T follicular helper cell (primary cell): ENCODE measurements at regions not wholly inside any gene's neighbourhood (a gene's known extent, or its start where the extent isn't known, plus 50 kb on each side); places are given as distances from the start of the nearest gene placed in this dataset.

Source experiments
- DNase-seq: peaks from one replicate; pipeline ENCODE4 v3.0.0-alpha.2; 2020; ENCODE audit warnings: low read depth

DNA sequence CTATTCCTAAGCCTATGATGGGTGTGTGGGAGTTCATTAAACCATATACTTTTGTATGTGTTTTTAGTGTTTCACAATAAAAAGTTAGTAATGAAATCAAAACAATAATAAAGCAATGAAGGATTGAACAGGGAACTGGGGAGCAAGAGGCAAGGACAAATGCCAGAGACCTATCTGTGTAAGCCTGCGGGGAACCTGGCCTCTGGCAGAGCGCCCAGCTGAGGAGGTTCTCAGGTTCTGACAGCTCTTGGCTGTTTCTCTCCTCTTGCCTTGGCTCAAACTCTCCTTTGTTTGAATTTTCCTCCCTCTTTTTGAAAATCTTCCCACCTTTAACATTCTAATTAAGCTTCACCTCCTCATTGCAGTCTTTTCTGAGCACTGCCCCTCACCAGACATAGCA lies 200.0 kb upstream of the NCKAP5 start:
- no peak for DNase-seq

DNA sequence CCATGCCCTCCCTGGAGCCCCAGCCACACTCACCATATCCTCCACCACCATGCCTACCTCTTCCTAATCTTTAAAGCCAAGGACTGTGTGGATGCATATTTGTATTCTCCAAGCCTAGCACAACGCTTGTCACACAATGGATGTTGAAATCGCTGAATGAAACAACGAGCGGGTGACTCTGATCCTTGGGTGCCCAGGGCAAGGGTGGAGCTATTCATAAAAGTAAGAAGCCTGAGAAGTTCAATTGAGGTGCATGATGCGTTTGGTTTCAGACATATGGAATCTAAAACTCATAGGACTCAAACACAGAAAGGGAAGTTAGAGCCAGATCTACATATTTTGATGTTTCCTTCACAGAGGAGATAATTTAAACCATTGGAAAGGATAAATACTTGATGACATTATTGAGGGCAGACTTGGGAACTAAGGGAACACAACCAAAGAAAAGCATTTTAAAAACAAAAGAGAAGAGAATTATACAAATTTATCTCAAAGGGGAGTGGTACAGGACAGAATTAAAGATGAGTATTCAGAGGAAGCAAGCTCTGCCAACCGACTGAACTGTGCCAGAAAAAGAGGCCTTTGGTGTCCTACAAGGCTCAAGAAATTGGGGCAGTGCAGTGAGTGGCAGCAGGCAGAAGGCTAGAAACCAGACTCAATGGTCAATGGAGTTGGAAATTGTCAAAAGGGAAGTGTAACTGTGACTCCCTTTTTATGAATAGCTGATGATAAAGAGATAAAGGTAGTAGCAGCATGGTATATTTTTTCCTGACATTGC lies 200.6 kb upstream of the NCKAP5 start:
- no peak for DNase-seq

DNA sequence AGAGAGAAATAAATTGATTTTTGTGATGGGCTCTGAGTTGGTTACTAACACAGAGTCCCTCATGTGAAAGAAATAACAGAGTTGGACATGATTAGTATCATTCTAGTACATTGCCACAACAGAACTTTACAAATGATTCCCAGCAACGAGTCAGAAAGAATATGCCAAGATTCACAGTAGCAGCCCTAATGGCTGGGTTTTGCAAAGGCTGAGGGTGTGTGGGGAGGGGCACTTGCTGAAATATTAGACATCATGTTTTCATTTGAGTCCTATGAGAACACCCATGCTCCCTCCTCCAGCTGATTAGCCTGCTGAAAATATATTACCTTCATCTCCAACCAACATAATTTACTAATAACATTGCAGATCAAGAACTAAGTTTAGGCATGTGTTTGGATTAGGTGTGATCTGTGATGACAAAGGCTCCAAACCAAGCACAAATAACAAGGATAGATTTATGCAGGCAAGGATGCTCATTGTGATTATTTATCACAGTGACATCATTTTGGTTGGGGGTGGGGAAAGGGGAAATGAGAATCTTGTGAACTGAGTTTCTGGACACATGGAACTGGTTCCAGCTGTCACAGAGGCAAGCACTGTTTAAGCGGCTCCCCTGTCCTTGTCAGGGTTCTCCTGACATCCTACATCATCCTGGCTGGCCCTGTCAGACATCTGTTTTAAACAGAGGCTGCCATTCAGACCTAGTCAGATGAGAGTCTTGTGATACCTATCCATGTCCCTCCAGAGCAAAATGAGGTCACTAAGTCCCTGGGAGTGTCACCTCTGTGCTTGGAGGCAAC lies 205.8 kb upstream of the NCKAP5 start:
- DNase-seq, result no peak

DNA sequence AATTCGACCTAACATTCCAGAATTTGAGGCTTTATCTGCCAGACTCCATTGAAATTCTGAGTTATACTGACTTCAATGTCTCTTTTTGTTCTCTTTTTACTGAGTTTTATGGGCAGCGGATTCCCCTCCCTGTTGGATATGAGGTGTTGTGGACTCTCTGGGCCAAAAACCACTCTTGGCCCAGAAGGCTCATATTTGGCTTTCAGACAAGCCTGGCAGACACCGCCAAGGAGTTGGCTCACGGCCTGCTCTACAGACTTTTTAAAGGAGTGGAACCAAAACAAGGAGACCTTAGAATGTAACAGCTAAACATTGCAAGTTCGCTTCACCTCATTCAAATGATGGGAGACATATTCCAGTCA lies 206.4 kb upstream of the NCKAP5 start:
- DNase-seq, result no peak

DNA sequence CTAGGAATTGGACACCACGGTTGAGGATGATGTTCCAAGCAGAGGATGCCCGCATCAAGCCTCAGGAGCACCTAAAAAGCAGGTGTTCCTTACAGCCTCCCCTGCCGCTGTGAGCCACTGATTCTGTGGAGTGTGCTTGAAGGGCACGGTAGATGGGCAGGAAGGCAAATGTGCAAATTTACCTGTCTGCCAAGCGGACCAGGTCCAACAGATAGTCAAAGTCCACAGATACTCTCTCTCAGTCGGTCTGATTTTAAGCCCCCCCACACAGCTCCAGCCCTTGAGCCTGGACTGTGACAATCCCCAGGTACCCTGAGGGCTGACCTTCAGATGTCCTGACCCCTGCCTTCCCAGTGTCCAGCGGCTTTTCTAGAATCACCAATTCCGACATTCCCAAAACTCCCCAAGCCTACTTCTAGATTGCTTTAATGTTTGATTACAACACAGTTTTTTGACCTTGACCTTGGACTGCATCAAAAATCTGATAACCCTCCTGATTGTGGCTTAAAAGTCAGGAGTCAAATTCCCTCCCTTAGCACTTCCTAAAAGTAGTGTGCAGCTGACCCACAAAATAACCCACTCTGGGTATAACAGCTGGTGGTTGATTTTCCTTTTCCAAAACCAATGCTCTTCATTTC lies 208.8 kb upstream of the NCKAP5 start:
- no peak for DNase-seq

DNA sequence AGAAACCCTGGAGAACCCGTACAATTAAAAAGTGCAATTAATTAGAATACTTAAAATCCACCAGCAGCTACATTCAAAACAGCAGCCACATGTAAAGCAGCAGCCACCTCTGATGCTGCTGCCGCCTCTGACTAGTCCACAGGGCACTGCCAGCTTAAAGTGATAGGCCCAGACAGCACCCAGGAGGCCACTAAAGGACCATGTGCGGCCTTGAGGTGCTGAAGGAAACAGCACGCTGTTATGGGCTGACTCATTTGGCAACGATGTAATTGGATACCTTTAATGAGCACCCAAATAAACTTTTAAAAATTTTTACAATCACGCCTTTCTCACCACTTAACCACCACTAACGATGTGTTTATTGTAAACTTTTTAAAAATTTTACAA lies 209.3 kb upstream of the NCKAP5 start:
- DNase-seq, result no peak

DNA sequence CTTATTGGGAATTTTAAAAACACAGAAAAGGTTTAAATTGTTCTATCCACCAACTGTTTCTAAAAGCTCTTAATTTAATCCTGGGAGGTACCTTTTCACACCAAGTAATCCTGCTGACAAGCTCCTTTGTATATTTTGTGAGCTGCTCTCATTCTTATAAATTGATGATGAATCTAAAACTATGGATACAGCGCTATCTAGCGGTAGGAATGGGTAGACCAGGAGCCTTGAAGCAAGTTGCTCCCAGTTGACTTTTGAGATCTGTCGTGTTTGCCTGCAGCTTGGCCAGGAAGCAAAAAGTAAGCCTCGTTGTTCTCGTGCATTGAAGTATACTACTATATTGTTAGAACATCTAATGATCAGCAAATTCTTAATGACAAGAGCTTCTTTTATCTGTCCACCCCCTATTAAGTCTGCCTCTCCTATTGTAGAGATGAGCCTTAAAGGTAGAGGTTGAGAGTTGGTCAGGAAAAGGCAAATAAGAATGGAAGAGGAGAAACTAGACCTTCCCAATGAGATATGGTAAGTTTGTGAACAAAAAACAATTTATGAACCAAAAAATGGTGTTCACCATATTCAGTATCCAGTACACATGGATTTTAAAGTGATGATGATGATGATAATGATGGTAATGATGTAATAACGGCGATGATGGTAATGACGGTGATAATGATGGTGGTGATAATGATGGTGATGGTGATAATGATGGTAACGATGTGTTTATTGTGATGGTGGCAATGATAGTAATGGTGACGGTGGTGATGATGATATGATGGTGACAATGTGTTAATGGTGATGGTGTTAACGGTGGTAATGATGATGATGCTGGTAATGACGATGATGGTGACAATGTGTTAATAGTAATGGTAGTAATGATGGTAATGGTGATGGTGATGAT lies 212.1 kb upstream of the NCKAP5 start:
- DNase-seq, result no peak

DNA sequence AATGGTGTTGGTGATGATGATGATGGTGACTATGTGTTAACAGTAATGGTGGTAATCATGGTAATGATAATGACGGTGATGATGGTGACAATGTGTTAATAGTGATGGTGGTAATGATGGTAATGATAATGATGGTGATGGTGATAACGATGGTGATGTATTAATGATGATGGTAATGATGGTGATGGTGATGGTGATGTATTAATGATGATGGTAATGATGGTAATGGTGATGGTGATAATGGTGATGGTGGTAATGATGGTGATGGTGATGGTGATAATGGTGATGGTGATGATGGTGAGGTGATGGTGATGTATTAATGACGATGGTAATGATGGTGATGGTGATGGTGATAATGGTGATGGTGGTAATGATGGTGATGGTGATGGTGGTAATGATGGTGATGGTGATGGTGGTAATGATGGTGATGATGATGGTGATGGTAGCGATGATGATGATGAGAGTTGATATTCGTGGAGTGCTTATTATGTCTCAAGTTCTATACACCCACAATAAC lies 212.8 kb upstream of the NCKAP5 start:
- no peak for DNase-seq

DNA sequence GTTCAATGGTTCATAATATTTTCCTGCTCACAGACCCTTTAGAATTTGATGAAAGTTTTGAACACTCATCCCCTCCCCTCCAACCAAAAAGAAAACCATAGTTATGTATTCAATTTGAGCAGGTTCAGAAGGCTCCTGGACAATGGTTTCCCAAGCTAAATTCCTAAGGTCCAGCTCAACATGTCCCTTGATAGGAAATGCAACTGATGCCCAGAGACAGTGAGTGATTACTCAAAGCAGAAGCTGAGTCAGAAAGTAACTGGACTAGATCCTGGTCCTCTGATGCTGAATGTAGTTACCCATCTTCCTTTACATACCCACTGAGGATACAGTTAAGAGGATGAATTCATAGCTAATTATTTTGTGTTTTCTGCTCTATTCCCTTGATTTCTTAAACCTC lies 218.9 kb upstream of the NCKAP5 start:
- no peak for DNase-seq

DNA sequence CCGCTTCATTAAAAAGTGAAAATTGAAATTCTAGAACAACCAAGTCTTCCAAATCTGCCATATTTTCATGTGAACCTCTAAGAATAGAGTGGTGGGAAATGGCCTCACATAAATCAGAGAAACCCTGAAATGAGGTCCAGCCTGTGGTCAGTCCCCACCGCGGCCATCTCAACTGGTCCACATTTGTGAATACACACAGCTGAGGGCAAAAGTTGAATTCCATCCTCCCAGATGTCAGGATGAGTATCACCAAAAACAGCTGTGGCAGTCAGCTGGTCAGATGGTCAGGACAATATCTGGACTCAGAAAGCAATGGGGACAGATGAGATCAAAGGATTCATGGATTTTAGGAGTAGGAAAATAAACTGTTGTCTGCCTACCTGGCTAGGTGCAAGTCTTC lies 219.4 kb upstream of the NCKAP5 start:
- DNase-seq, result no peak

DNA sequence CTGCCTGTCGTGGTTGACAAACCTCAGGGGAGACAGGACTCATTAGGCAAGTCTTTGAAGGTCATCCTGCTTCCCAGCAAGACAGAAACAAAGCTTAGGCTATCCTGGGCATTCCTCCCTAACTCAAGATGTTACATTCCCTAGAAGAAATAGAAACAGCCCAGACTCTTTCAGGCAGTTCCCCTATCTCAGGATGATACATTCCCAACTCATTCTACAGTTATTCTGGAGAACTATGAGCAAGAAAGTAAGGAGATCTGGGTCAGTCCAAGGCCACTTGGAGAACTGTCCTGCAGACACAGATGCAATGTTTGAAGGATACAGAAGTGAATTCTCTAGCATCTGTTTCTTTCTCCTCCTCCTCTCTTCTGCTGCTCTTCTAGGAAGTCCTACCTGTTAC lies 220.1 kb upstream of the NCKAP5 start:
- DNase-seq, result no peak

DNA sequence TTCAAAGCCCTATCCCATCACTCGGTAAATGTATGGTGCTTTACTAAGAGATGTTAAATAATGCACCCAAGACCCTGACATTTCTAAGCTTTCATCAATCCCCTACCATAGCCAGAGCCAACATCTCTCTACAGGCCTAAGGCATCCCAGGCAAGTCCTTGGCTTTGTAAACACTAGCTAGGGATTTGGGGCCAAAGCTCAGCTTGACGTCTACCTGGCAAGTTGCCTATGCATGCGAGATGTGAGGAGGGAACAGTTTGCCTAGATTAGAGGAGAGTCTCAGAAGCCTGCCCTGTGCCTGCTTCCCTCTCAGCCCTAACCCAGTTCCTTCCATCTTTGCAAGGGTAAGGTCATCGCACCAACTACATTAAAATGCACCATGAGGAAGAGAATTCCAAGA lies 221.5 kb upstream of the NCKAP5 start:
- no peak for DNase-seq

DNA sequence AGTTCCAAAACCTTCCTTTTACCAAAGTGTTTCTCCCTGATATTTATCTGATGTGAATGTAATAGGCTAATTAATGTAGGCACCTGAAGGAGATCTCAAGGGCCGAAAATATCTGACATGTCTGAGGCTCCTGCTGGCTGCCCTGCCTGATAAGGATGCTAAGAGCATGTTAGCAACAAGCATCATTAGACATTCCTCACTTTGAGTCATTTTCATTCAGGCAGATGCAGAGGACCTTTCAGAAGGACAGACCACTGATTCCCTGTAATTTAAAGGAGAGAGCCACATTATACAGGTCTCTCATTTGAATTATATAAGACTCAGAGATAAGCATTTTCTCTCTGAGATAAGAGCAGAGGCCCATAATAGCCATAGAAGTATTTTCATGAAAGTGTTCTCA lies 222.4 kb upstream of the NCKAP5 start:
- DNase-seq, result no peak

DNA sequence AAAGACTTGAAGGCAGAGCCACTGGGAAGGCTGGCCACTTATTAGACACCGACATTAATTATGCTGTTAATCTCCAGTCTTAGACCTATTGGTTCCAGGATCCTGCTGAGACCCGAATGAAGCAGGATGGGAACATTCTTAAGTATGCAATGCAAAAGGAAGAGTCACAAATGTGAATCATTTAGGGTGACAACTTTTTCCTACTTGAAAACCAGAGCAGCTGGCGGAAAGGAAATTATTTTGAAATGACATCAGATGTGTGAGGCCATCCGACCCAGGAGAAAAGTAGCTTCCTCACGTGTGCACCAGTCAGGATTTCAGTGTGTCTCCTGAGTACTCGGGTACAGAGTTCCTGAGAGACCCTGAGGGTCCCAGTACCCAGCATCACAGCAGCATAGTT lies 222.9 kb upstream of the NCKAP5 start:
- DNase-seq, result no peak

DNA sequence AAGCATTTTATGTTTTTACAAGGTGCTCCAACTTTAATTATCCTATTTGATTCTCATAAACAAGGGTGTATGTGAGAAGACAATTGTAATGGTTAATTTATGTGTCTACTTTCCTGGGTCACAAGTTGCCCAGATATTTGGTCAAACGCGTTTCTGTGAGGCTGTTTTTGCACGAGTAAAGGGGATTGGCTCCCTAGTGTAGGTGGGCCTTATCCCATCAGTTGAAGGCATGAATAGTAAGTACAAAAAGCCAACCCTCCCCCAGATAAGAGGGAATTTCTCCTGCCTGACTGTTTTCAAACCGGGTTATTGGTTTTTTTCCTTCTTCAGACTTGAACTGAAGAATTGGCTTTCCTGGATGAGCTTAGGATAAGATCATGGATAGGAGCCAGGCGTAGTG lies 224.0 kb upstream of the NCKAP5 start:
- DNase-seq, result no peak

DNA sequence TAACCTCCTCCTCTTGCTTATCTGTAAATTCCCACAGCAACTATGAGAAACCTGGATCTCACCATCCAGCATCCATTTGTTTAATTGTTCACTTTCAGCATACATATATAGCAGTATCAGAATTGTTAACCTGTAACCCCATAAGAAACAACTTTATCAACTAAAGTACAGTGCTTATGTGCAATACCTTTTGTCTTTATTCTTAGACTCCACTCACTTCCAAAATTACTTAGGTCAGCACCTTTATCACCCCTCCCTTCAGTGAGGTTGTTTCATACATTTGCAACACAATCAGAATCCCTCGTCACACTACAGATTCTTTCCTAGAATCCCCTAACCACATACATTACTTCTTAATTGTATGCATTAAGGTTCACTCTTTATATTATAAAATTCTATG lies 225.9 kb upstream of the NCKAP5 start:
- no peak for DNase-seq

DNA sequence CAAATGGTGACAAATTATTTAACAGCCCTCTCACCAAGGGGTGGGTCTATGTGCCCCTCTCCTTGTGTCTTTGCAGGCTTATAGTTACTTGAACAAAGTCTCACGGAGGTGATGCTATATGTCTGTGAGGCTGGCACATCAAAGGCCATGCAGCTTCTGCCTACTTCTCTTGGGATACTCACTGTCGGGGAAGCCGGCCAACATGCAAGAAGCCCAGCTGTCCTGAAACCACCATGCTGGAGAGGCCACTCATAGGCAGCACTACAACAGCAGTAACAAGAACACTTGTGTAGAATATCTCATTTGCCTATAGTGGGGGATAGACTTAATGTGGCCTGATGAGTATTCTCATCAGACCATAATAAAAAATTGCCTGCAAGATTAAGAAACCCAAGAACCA lies 233.7 kb upstream of the NCKAP5 start:
- DNase-seq, result no peak

DNA sequence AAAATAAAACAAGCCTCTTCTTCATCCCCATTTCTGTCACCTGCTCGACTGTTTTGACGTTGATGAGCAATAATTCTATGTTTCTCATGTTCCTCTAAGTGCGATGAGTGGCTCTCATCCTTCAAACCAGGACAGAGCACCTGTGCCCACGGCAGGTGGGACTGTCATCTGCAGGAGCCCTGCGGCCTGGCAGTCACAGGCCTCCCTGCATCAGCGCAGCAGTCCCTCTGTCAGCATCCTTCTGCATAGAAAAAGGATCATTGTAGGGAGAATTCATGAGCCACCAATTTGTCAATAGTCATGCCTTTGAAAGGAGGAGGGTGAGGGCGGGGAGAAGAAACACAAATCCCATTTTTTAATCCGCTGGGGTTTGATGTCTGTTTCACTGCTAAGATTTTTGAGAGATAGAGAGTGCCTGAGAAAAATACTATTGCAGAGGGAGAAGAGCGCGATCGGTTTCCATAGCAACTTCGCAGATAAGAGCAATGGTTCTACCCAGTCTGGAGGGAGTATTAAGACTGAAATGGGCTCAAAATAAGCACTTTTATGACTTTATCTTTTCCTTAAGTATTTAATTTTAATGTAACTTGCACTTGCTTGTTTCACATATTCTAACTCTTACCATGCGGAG lies 234.3 kb upstream of the NCKAP5 start:
- DNase-seq, result no peak

DNA sequence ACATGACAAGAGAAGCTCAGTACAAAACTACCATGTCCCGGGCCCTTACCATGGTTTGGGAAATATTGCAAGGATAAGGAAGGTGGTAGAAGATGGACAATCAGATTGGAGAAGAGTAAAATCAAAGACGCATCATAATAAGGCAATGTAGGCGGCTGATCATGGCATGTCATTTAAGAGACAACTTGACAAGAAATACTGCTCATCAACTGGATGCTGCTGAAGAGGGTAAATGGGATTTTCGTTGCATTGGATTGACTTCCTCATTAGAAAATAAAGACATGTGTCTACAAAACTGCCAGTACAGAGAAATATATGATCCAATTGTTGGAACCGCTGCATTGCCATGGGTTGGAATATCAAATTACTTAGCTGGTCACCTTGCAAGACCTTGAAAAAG lies 238.3 kb upstream of the NCKAP5 start:
- no peak for DNase-seq

DNA sequence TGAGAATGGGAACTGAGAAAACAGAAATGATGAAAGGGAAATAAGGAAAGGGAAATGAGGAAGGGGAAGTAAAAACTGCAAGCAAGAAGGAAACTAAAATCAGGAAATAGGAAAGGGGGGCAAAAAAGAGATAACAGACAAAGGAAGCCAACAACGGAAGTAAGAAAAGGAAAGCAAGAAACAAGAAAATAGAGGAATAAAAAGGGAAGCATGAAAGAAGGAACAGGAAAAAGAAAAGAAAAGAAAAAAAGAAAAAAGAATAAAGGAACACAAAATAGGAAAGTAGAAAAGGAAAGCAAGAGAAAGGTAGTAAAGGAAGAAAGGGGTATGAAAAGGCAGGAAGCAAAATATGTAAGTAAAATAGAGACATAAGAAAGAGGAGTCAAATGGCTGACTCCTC lies 241.2 kb upstream of the NCKAP5 start:
- no peak for DNase-seq

DNA sequence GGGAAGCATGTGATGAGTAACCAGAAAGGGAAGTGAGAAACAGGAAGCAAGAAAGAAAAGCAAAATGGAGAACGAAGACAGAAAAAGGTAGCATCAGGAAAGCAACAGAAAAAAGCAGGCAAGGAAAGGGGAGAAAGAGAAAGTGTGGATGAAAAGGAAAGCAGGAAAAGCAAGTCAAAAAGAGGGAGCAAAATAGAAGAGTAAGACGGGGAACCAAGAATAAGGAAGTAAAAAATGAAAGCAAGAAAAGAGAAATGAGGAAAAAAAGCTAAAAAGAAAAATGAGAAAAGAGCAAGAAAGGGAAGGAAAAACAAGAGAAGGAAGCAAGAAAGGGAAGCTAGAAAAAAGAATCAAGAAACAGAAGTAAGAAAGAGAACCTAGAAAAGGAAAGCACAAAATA lies 242.3 kb upstream of the NCKAP5 start:
- DNase-seq, result no peak
